ENCODE measurements at regions not wholly inside any gene's neighbourhood (a gene's known extent, or its start where the extent isn't known, plus 50 kb on each side); places are given as distances from the start of the nearest gene placed in this dataset.

DNA sequence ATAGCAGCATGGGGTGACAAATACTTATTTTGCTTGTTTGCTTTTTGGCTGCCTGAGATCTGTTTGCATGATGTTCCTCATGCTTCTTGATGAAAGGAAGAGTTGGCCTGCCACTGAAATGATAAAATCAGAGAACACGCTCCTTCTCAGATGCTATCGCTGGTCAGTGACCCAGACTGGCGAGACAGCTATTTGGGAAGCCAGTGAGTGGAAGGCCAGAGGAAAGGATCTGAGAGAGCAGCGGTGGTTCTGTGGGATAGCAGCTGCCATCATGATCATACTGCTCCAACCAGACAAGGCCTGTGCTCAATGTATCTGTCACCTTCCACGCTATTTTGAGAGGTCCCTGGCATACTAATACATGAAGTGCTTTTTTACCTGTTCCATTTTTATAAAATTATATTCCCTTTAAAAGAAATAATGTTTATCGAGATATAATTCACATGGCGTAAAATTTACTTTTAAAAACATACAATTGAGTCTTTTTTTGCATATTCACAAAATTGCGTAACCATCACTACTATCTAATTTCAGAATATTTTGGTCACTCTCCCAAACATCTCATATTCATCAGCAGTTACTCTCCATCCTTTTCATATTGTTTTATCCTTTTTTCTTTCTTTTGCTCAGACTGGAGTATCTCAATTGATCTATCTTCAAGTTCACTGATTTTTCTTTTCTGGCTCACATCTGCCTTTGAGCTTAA lies 695.1 kb downstream of the TNS3 start:
- DNase-seq (ENCODE audit: low read depth in 2 of 3, low spot score in 1 of 3): no peak

DNA sequence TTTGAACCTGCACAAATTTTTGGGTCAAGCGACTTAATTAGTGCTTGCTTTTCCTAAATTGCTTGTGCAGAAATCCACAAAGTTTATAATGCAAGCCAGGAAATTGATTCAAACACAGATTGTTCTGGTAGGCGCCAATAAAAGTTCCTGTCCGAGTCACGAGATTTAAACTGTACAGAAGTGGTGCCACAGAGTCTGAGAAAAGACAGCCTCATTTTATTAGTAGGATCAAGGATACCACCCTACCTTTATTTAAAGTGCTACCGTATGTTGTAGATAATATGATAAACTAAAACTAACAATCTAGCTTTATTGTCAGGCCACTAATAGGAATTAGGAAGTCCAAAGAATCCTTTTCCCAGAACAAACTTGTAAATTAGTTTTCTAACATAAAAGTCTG lies 696.7 kb downstream of the TNS3 start:
- no peak for DNase-seq (ENCODE audit: low read depth in 2 of 3, low spot score in 1 of 3)

DNA sequence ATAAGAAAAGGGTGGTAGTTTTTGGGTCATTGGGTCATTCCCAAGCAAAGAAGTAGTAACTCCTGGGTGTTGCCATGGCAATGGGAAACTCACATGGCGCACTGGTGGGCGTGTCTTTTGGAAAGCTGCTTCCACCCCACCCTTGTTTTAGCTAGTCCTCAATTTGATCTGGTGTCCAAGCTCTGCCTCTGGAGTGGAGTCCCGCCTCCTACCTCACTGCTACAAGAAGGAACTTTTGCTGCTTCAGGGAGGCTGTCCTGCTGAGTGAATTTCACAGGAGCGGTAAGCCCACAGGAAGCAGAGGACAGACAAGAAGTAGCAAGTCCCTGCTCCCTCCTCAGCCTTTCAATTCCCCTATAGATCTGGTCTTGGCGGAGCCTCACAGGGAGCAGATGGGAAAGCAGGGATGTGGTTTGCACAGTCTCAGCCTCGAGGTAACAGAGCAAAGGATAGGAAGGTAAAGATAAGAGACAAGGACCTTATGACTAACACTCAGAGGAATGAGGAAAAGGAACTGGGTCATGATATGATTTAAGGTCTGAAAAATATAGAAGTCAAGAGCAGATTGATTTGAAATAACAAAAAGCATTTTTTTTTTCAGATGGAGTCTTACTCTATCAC lies 700.3 kb downstream of the TNS3 start:
- DNase-seq (ENCODE audit: low read depth in 2 of 3, low spot score in 1 of 3): no peak

DNA sequence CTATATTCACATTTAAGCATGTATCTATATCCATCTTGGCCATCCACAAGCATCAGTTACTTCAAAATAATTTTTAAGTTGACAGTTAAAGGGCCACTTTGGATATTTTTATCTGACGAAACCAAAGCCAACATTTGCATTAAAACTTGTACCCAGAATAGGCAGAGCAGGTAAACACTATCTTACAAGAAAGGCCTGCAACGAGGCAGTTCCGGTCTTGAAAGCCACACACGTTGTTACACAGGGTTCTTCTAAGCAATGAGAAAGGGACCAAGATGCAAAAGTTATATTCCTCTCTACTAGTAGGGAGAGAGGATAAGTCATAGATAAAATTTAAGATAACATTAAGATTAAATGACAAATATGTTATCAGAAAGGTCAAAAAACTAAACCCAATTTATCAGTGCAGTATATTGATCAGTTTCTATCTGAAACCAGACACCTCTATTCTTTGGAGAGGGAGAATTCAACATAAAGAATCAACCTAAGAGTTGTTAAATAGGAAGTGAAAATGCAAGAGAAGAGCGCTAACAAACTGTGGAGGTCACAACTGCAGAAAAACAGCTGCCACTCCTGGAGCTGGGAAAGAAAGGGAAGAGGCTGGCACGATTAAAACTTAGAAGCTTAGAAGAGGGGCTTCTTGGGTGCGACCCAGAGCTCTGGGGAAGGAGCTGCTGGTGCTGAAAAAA lies 701.3 kb downstream of the TNS3 start:
- DNase-seq (ENCODE audit: low read depth in 2 of 3, low spot score in 1 of 3): no peak

DNA sequence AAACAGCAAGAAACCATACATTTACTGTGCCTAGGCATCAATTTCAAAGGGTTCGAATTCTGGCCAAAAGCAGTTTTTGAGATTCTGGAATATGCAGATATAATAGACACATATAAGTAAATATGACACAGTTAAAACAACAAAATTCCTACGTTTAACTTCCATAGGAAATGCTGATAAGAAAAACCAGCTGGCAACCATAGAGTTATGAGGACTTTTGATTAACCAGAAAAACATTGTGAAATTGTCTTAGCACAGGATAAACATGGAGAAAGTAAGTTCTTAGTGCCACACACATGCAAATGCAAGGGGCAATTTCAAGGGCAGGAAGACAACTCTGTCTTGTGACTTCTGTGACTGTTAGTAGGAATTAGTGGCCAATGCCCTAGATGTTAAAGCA lies 702.1 kb downstream of the TNS3 start:
- DNase-seq (ENCODE audit: low read depth in 2 of 3, low spot score in 1 of 3): no peak

DNA sequence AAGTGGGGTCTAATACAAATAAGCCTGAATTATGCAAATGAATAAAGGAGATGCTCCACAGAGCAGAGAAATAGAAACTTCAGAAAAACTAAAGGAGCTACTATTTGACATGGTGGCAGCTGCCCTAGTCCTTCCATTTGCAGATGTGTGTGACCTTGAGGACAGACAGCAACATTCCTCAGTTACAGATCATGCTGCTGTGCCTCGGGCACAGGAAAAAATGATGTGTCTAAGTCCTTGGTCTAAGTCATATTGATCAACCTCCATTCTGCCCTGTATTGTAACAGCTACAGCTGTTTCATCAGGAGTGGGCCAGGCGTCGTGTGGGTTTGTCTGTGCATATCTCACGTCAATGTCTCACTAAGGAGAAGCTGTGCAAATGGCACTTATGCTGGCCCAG lies 710.4 kb downstream of the TNS3 start:
- DNase-seq (ENCODE audit: low read depth in 2 of 3, low spot score in 1 of 3): no peak

DNA sequence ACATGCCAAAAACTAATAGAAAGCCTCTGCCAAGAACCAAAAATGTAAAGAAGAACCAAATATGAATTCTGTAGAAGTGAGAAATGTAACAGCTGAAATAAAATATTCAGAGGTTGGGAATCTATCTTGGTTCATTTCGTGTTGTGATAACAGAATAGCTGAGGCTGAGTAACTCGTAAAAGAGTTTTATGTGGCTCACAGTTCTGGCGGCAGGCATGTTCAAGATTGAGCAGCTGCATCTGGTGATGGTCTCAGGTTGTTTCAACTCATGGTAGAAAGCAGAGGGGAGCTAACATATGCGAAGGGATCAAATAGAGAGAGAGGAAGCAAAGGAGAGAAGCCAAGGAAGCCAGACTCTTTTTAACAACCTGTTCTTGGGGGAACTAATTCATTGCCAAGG lies 717.2 kb downstream of the TNS3 start:
- DNase-seq (ENCODE audit: low read depth in 2 of 3, low spot score in 1 of 3): no peak

DNA sequence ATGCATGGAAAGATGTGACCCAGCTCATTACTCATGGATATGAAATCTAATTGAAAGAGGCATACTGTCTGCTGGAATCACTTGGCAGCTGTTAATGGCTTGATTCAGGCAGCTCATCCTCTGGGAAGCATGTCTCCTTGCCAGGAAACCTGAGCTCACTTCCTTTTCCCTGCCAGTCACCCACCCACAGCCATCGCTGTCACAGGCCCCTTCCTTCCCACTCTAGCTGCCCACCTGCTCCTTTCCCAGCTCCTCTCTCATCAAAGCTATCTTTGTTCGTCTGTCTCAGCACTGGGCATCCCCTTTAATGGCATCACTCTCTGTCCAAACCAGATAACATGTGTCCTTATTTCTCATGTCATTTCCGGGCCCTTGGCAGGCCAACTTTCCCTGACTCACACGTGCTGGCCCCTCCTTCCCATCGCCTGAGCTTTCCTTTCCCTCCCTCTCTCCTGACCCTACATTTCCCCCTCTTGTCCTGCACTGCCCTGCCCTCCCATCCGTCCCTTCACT lies 721.9 kb downstream of the TNS3 start:
- no peak for DNase-seq (ENCODE audit: low read depth in 2 of 3, low spot score in 1 of 3)

DNA sequence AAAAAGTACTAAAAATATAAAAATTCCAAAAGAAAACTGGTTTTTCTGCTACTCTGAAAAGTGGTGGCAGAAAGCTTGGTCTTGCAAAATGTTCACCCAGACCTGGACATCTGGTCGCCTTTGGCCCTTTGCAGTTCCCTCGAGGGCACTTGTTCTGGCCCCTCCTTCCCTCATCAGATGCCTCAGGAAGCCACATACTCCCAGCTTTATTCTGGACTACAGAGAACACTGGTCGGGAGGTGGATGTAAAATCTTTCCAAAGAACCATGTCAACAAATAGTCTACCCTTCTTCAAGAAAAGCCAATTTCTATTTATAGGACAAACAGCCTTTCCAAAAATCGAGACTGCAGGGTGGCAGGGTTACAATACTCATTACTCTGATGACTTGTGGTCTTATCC lies 726.1 kb downstream of the TNS3 start:
- no peak for DNase-seq (ENCODE audit: low read depth in 2 of 3, low spot score in 1 of 3)

DNA sequence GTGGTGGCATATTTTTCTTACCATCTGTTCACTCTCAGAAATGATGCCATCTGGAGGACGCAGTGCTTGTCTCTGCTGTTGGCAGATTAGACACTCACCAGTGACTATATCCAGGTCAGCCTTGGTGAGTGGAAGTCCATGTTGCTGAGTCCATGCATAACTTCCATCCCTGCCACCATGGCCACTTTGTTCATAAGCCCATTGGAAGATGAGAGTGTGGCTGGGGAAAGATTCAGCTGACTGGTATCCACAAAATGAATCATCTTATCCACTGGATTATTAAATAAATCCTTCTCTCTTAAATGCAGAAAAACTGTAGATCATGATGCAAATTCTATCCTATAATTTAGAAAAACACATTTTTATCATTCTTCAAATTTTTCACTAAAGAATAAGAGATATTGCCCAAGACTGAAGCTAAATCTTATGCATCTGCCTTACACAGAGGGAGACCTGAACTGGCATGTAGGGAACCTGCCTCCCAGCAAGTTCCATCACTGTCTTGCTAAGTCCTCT lies 726.9 kb downstream of the TNS3 start:
- DNase-seq (ENCODE audit: low read depth in 2 of 3, low spot score in 1 of 3): no peak

DNA sequence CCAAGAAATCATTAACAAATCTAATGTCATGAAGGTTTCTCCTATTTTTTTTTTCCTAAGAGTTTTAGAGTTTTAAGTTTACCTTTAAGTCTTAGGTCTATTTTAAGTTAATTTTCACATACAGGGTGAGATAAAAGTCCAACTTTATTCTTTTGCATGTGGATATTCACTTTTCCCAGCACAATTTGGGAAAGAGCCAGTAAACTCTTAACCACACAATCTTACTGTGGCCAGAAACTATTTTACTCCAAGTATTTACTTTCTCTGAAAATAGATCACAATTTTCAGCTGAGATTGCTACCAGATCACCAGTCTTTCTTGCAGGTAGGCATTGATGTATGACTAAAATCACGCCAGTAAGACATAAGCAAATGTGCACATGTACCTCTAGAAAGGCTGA lies 728.5 kb downstream of the TNS3 start:
- DNase-seq (ENCODE audit: low read depth in 2 of 3, low spot score in 1 of 3): no peak

DNA sequence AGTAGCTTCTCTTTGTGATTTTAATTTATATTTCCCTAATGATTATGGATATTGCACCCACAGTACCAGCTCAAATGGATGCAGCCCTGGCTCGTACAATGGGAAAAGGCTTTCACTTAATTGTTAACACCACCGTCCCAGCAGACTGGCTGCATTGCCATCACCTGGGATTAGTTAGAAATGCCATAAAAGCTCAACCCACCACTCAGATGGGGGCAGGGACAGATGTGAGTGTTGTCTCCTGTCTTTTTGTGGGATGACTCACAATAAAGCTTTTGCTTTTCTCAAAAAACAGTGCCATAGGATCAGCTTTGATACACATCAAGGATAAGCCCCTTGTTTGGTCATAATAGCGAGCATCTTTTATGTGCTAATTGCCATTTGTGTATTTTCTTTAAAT lies 729.1 kb downstream of the TNS3 start:
- no peak for DNase-seq (ENCODE audit: low read depth in 2 of 3, low spot score in 1 of 3)

DNA sequence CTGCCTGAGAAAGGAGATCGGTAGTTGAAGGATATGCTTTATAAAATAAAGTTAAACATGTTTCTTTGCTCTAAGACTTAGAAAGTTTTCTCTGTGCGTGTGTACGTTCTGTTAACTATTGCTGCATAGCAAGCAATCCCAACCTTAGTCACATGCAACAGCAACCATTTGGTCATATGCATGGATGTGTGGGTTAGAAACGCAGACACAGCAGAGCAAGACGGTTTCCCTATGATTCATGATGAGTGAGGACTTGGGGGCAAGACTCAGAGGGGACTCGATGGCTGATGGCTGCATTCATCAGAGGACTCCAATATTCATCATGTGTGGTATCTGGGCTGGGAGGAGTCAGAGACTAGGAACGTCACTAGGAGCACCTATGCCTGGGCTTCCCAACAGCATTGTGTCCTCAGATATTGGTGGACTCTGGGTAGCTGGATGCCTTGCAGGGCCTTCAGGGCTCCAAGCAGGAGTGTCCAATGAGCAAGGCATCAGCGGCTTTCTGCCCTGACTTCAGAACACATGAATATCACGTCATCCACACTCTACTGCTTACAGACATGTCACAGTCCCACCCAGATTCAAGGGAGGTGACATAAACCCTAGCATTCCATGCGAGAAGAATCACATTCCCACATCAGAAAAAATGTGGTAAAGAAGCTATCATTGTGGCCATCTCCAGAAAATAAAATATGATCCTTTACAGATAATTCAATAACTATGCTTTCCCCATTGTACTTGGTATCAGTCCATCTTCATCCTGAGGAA lies 731.2 kb downstream of the TNS3 start:
- no peak for DNase-seq (ENCODE audit: low read depth in 2 of 3, low spot score in 1 of 3)

DNA sequence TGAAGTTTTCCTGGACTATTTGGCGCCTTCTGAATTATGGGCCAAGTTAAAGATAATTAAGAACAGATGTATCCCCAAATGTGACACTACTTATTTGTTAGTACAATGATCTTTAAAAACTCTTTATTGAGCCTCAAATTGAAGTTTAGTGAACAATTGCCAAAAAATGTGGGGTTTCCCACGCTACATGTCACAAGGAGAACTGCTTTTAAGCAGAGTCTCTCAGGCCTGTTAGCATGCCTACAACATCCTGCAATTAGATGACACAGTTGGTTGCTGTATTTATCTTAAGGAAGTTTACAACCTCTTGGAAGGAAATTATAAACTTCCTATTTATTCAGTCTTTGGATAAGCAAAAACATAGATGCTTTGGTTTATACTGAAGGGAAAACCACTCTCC lies 733.0 kb downstream of the TNS3 start:
- DNase-seq (ENCODE audit: low read depth in 2 of 3, low spot score in 1 of 3): no peak

DNA sequence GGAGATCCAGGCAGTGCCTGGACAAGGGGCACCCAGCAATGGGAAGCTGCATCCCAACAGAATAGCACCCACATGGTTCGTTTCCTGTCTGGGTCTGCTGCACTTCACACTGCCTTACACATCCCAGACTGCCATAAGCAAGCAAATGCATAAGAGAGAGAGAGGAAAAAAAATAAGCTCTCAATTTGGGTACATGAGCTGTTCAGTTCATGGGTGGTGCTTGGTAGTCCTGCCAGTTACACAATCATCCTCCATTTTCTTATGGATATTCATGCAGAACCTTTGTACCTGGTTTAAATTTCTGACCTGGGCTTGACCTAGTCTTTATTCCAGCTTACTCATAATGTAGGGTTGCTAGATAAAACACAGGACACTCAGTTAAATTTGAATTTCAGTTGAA lies 733.6 kb downstream of the TNS3 start:
- DNase-seq (ENCODE audit: low read depth in 2 of 3, low spot score in 1 of 3): no peak

DNA sequence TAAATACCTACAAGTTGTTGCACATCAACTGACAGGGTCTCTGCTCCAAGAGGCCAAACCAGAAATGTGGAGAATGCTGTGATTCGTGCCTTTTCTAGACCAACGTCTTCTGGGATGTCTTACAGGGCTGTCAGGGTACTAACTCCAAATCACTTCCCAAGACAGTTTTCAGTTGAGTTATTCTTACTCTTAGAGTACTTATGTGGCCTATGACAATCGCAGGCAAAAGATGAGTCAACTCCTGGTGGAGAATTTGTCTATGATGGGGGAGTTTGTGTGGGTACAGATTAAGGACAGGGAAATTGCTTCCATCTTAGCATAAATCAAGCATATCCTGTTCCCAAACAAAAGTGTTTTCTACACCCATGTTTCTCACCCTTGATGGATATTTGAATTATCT lies 734.8 kb downstream of the TNS3 start:
- no peak for DNase-seq (ENCODE audit: low read depth in 2 of 3, low spot score in 1 of 3)

DNA sequence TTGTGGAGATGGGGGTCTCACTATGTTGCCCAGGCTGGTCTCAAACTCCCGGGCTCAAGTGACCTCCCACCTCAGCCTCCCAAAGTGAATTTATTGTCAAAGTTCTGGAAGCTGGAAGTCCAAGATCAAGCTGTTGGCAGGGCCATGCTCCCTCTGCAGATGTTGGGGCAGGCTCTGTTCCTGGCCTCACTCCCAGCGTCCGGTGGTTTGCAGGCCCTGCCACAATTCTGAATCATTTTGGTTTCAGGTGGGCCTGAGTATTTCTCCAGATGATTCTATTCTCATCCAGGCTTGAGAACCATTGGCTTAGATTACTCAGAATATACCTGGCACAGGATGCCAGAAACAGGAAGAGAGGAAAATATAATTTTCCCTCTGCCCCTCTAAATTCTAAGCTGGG lies 737.4 kb downstream of the TNS3 start:
- no peak for DNase-seq (ENCODE audit: low read depth in 2 of 3, low spot score in 1 of 3)

DNA sequence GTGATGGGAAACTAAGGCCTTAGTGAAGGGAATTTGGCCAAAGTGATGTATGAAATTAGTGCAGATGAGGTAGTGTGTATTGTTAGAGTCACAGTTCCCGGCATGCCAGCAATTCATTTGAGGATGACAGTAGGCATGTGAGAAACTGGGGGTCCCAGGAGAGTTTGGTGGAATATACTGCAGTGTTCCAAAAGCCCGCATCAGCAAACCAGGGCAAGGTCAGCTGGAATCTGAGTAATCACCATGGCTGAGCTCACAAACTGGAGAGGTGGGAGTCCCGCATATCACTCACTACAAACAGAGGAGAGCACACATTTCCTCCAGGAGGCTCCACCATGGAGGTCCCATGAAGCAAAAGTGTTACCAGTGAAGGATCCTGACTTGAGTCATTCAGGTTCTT lies 740.7 kb downstream of the TNS3 start:
- DNase-seq (ENCODE audit: low read depth in 2 of 3, low spot score in 1 of 3): no peak

DNA sequence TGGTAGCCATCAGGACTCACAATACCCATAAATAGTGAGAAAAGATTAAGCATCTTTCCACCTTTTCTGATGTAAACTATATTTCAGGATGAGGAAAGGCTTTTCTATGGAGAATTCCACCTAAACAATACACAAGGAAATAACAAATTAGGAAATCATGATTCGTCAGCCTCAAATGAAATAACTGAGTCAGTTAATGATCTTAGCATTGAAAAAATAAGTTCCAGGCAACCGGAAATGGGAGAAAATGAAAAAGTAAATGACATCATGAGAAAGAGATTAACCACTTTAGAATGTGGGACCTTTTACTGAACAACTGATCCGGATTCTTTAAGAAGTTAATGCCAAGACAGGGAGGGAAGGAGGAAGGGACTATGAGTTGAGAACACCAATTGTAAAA lies 742.3 kb downstream of the TNS3 start:
- no peak for DNase-seq (ENCODE audit: low read depth in 2 of 3, low spot score in 1 of 3)

DNA sequence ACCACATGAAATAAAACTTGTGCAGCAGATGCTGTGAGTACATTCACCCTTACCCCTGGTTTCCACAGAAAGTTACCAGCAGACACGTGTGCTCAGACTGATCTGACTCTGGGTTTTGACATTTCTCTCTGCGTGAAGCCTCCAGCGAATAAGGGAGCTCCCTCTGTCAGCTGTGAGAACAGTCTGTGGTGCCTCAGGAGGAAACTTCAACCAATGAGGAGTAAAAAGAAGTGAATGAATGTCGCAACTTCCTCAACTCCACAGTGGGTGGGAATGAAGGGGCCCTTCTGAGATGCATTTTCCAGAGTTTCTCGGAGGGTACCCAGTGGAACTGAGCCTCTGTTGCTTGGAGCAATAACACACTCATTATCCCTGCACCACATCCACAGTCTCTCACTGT lies 743.4 kb downstream of the TNS3 start:
- DNase-seq (ENCODE audit: low read depth in 2 of 3, low spot score in 1 of 3): no peak

DNA sequence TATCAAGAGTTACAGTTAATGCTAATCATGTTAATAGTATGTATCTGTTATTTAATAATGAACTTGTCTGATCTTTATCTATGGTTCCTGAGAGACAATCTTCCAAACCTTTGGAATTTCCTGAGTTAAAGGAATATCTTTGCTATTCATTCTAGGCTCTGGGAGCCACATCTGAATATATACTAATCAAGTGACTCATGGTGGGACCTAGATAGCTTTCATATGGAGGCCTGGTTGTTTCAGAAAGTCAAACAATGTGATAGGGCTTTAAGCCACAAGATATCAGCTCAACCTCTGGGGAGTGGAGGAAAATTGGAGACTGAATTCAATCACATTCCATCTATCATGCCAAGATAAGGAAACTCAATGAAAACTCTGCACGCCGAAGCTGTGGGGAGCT lies 746.4 kb downstream of the TNS3 start:
- DNase-seq (ENCODE audit: low read depth in 2 of 3, low spot score in 1 of 3): no peak

DNA sequence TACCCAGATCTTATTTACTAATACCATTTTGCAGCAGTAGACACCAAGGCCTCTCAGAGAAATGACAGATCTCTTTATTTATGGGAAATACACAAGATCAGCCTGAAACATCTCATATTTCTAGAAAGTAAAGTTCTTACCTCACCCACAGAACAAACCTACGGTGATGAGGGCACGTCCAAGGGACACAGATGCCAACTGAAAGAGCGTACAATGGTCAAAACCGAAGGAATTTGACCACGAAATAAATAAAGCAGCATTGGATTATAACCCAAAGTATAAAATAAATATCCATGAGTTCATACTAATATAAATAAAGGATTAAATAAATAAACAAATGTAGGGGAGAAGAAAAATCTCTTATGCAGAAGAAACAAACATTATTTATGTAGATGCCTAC lies 747.0 kb downstream of the TNS3 start:
- no peak for DNase-seq (ENCODE audit: low read depth in 2 of 3, low spot score in 1 of 3)
